ENCODE measurements at regions not wholly inside any gene's neighbourhood (a gene's known extent, or its start where the extent isn't known, plus 50 kb on each side); places are given as distances from the start of the nearest gene placed in this dataset.

- intact Hi-C loops (cut with micrococcal nuclease; ENCODE audit: unreplicated experiment) = no loop called here
- no peak overlapping the region for H3K9ac ChIP-seq (ENCODE audit: insufficient read depth, low read depth, low read length)
- no peak overlapping the region for H3K4me2 ChIP-seq (ENCODE audit: low read depth, low read length)
- 9% methylated on average over 2 of the region's 2 CpGs for WGBS (ENCODE audit: low lambda C conversion rate)
- H3K27ac ChIP-seq (ENCODE audit: extremely low read length, insufficient read depth, low read length) = no peak overlapping the region
- no peak overlapping the region for H2AFZ ChIP-seq (ENCODE audit: low read length)
- H3K4me1 ChIP-seq (ENCODE audit: insufficient read depth, low read length) = 0 out of 2 replicates have a peak, but pooled peaks cover 9% of the 10 kb centered on the region
- no peak overlapping the region for H3K4me3 ChIP-seq (replicated peaks in 1 of 3; ENCODE audit: insufficient read depth in 1 of 3, low read depth in 2 of 3, low read length in 3 of 3)
- H3K79me2 ChIP-seq (ENCODE audit: insufficient read depth, low read length) = no peaks in the 10 kb centered on the region
- POLR2A ChIA-PET = no interaction called here
- BruUV-seq (replicated peaks) = no TSS peak
- no peaks in the 10 kb centered on the region for H3K36me3 ChIP-seq (replicated peaks in 1 of 2; ENCODE audit: control insufficient read depth in 1 of 2, insufficient read depth in 2 of 2, low read length in 2 of 2)
- FAIRE-seq = no peak
- H3K9me3 ChIP-seq (ENCODE audit: low read length) = no peaks in the 10 kb centered on the region
- H4K20me1 ChIP-seq (ENCODE audit: insufficient read depth, low read length) = no peaks in the 10 kb centered on the region
- 0 out of 5 replicates have a peak, but pooled peaks cover 0 to 3% of the 10 kb centered on the region in 2 experiments for H3K27me3 ChIP-seq (ENCODE audit: control insufficient read depth in 1 of 2, insufficient read depth in 2 of 2, low read length in 2 of 2)
- in situ Hi-C loops (cut with HindIII; ENCODE audit: extremely low pct_ligation_motif_present, low pct_unique_long_range_greater_than_20kb) = no loop called here
- TF ChIP-seq CBFB (CRISPR knock-in tag; IDR thresholded peaks at IDR 0.05) (no peak), LCORL (IDR thresholded peaks at IDR 0.05) (no peak), LCORL (CRISPR knock-in tag; IDR thresholded peaks at IDR 0.05) (no peak), ETV5 (CRISPR knock-in tag; IDR thresholded peaks at IDR 0.05; ENCODE audit: borderline replicate concordance) (no peak), ZBTB44 (CRISPR knock-in tag; IDR thresholded peaks at IDR 0.05) (no peak), CREM (IDR thresholded peaks at IDR 0.05) (no peak), CREM (CRISPR knock-in tag; IDR thresholded peaks at IDR 0.05) (no peak), CCAR2 (optimal IDR thresholded peaks at IDR 0.05; ENCODE audit: low read depth, low read length) (no peak), NR2C2 (CRISPR knock-in tag; IDR thresholded peaks at IDR 0.05; ENCODE audit: borderline replicate concordance) (no peak), ZNF547 (CRISPR knock-in tag; IDR thresholded peaks at IDR 0.05) (no peak), ZNF75D (CRISPR knock-in tag; IDR thresholded peaks at IDR 0.05; ENCODE audit: borderline replicate concordance) (no peak), ZNF777 (CRISPR knock-in tag; IDR thresholded peaks at IDR 0.05) (no peak)
- TF ChIP-seq, protein P1, sequence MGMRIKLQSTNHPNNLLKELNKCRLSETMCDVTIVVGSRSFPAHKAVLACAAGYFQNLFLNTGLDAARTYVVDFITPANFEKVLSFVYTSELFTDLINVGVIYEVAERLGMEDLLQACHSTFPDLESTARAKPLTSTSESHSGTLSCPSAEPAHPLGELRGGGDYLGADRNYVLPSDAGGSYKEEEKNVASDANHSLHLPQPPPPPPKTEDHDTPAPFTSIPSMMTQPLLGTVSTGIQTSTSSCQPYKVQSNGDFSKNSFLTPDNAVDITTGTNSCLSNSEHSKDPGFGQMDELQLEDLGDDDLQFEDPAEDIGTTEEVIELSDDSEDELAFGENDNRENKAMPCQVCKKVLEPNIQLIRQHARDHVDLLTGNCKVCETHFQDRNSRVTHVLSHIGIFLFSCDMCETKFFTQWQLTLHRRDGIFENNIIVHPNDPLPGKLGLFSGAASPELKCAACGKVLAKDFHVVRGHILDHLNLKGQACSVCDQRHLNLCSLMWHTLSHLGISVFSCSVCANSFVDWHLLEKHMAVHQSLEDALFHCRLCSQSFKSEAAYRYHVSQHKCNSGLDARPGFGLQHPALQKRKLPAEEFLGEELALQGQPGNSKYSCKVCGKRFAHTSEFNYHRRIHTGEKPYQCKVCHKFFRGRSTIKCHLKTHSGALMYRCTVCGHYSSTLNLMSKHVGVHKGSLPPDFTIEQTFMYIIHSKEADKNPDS (CRISPR knock-in tag; IDR thresholded peaks at IDR 0.05) = no peak
- TF ChIP-seq, protein P2, sequence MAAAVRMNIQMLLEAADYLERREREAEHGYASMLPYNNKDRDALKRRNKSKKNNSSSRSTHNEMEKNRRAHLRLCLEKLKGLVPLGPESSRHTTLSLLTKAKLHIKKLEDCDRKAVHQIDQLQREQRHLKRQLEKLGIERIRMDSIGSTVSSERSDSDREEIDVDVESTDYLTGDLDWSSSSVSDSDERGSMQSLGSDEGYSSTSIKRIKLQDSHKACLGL (CRISPR knock-in tag; IDR thresholded peaks at IDR 0.05) = no peak
- TF ChIP-seq, protein P3, sequence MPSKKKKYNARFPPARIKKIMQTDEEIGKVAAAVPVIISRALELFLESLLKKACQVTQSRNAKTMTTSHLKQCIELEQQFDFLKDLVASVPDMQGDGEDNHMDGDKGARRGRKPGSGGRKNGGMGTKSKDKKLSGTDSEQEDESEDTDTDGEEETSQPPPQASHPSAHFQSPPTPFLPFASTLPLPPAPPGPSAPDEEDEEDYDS (CRISPR knock-in tag; IDR thresholded peaks at IDR 0.05) = no peak
- CTCF ChIA-PET (ENCODE audit: low intra/inter-chr PET ratio, low total read pairs) = no interaction called here
- DNase-seq (ENCODE audit: low spot score) = no peak
- ATAC-seq = no peak
Observed at GRCh38 chr6:14743144-14743473, 502.8 kb upstream of the JARID2 start.

Measured in HepG2 (cell line).